WTC11 (cell line): ENCODE measurements at regions not wholly inside any gene's neighbourhood (a gene's known extent, or its start where the extent isn't known, plus 50 kb on each side); places are given as distances from the start of the nearest gene placed in this dataset.

Experiments used
- ATAC-seq: fragments of 200-7000 bp; cut with Tn5 transposase; 2 replicates; pipeline ENCODE4 v1.10.0; 2021; ENCODE audit warnings: mild to moderate bottlenecking, moderate library complexity
- CTCF ChIA-PET: fragments of 300-600 bp; sonication (Branson Sonifier 250); formaldehyde crosslinking; loops from one replicate; lab custom pipeline; 2021; ENCODE audit warnings: antibody characterized with exemption; lab: Charles Lee
- POLR2A ChIA-PET: fragments of 350-600 bp; sonication (Branson Sonifier 250); formaldehyde crosslinking; loops from one replicate; lab custom pipeline; 2021; ENCODE audit warnings: antibody characterized with exemption; lab: Charles Lee
- DNase-seq: peaks from one replicate; pipeline ENCODE4 v3.0.0; 2021; ENCODE audit warnings: low spot score
- H3K27ac Mint-ChIP-seq: 2 replicates; pipeline ENCODE4 v1.8.0; 2021; ENCODE audit warnings: mixed read lengths
- H3K27me3 Mint-ChIP-seq: 2 replicates; pipeline ENCODE4 v1.8.0; 2021; ENCODE audit warnings: low read depth, mild to moderate bottlenecking, moderate library complexity, mixed read lengths
- H3K36me3 Mint-ChIP-seq: 2 replicates; pipeline ENCODE4 v1.8.0; 2021; ENCODE audit warnings: mixed read lengths
- H3K4me1 Mint-ChIP-seq: 2 replicates; pipeline ENCODE4 v1.8.0; 2022; ENCODE audit warnings: mixed read lengths
- H3K4me3 Mint-ChIP-seq: 2 replicates; pipeline ENCODE4 v1.8.0; 2021; ENCODE audit warnings: mild to moderate bottlenecking, moderate library complexity, mixed read lengths
- H3K9me3 Mint-ChIP-seq: 2 replicates; pipeline ENCODE4 v1.8.0; 2021; ENCODE audit warnings: mixed read lengths
- ATF1 ChIP-seq: sonication (generic); formaldehyde crosslinking; IDR thresholded peaks from 2 replicates; pipeline ENCODE4 v1.8.1; 2023; ENCODE audit warnings: mild to moderate bottlenecking, moderate library complexity, missing genetic modification reagents
- ELF4 ChIP-seq: sonication (generic); formaldehyde crosslinking; IDR thresholded peaks from 2 replicates; pipeline ENCODE4 v1.8.1; 2022; ENCODE audit warnings: low read depth, mild to moderate bottlenecking, moderate library complexity, missing genetic modification reagents
- ERG ChIP-seq: fragments of 250-450 bp; sonication (Bioruptor Pico); IDR thresholded peaks from 2 replicates; pipeline ENCODE4 v1.8.0; 2021; ENCODE audit warnings: mild to moderate bottlenecking
- FOXJ3 ChIP-seq: sonication (generic); formaldehyde crosslinking; IDR thresholded peaks from 2 replicates; pipeline ENCODE4 v1.9.0; 2021; ENCODE audit warnings: missing genetic modification reagents, mild to moderate bottlenecking, borderline replicate concordance
- HMGA2 ChIP-seq: fragments of 250-450 bp; sonication (Bioruptor Pico); IDR thresholded peaks from 2 replicates; pipeline ENCODE4 v1.4.0; 2021; ENCODE audit warnings: mild to moderate bottlenecking, moderate library complexity
- JUN ChIP-seq: sonication (generic); formaldehyde crosslinking; IDR thresholded peaks from 2 replicates; pipeline ENCODE4 v1.8.0; 2023; ENCODE audit warnings: mild to moderate bottlenecking, missing genetic modification reagents
- PRDM15 ChIP-seq: sonication (generic); formaldehyde crosslinking; IDR thresholded peaks from 2 replicates; pipeline ENCODE4 v1.8.0; 2022; ENCODE audit warnings: missing genetic modification reagents
- RELA ChIP-seq: sonication (generic); formaldehyde crosslinking; IDR thresholded peaks from 2 replicates; pipeline ENCODE4 v1.8.1; 2022; ENCODE audit warnings: missing genetic modification reagents, mild to moderate bottlenecking, borderline replicate concordance
- SP1 ChIP-seq: sonication (generic); formaldehyde crosslinking; conservative IDR thresholded peaks from 2 replicates; pipeline ENCODE4 v1.8.1; 2022; ENCODE audit warnings: missing genetic modification reagents
- ZNF138 ChIP-seq: sonication (generic); formaldehyde crosslinking; conservative IDR thresholded peaks from 2 replicates; pipeline ENCODE4 v1.8.1; 2022; ENCODE audit warnings: mild to moderate bottlenecking, moderate library complexity, missing genetic modification reagents
- ZNF263 ChIP-seq: sonication (generic); formaldehyde crosslinking; IDR thresholded peaks from 2 replicates; pipeline ENCODE4 v1.8.1; 2022; ENCODE audit warnings: low read depth, mild to moderate bottlenecking, moderate library complexity, missing genetic modification reagents
- ZNF425 ChIP-seq: fragments of 250-450 bp; sonication (Bioruptor Pico); conservative IDR thresholded peaks from 2 replicates; pipeline ENCODE4 v1.9.0; 2021; ENCODE audit warnings: mild to moderate bottlenecking
- TF ChIP-seq, protein P1 (sequence below): sonication (generic); formaldehyde crosslinking; IDR thresholded peaks from 2 replicates; pipeline ENCODE4 v1.8.1; 2022; ENCODE audit warnings: low read depth, mild to moderate bottlenecking, moderate library complexity, missing genetic modification reagents, borderline replicate concordance
- TF ChIP-seq, protein P2 (sequence below): sonication (generic); formaldehyde crosslinking; IDR thresholded peaks from 2 replicates; pipeline ENCODE4 v1.8.1; 2023; ENCODE audit warnings: mild to moderate bottlenecking, missing genetic modification reagents, borderline replicate concordance

DNA sequence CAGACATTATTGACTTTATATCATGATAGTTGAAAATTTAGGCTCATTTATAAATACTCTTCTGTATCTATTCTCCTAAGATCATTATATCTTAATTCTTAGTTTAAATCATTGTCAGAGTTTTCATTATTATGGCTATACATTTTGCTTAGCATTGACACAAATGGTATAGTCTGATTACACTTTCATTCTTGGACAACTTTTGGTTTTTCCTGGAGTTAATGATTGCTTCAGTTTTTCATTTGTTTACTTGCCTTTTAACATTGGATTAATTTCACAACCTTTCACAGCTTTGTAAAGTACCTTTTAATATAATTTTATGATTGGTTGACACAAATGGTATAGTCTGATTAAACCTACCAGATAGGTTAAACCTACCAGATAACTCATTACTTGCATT lies 298.2 kb downstream of the DYSF start:
- Mint-ChIP-seq H3K27ac (no peak overlapping the region), H3K9me3 (peaks cover 13% of the 10 kb centered on the region), H3K36me3 (peaks cover 3% of the 10 kb centered on the region; the same call in 1 of the 2 replicates), H3K27me3 (no peaks in the 10 kb centered on the region), H3K4me1 (peaks cover 27% of the 10 kb centered on the region), H3K4me3 (no peak overlapping the region)
- no peak for DNase-seq
- CTCF ChIA-PET = no interaction called here
- no peak for ATAC-seq
- POLR2A ChIA-PET = no interaction called here
- TF ChIP-seq JUN (no peak), HMGA2 (CRISPR knock-in tag) (no peak), ZNF425 (CRISPR knock-in tag) (no peak), ZNF263 (CRISPR knock-in tag) (no peak), FOXJ3 (no peak), ERG (CRISPR knock-in tag) (no peak), ZNF138 (CRISPR knock-in tag) (no peak), PRDM15 (CRISPR knock-in tag) (no peak), ATF1 (CRISPR knock-in tag) (no peak)
- TF ChIP-seq, protein P1, sequence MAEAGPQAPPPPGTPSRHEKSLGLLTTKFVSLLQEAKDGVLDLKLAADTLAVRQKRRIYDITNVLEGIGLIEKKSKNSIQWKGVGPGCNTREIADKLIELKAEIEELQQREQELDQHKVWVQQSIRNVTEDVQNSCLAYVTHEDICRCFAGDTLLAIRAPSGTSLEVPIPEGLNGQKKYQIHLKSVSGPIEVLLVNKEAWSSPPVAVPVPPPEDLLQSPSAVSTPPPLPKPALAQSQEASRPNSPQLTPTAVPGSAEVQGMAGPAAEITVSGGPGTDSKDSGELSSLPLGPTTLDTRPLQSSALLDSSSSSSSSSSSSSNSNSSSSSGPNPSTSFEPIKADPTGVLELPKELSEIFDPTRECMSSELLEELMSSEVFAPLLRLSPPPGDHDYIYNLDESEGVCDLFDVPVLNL (CRISPR knock-in tag) = no peak

DNA sequence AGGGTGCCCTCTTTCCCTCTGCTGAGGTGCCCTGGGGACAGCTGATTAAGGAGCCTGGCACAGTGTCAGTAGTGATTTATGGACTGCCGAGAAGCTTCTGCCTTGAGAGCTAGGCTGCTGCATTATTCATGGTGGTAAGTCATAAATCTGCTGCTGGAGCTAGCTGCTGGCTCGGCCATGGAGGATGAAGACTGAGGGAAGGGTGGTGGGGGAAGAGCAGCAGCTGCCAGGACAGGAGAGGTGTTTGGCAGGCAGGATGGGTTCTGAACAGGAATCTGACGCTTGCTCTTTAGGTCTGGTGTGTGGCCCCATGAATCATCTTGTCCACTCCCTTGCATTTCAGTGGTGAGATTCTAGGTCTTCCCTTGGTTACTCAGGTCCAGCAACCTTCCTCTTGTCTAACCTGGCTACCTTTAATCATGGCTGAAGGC lies 296.3 kb downstream of the DYSF start:
- no peak overlapping the region for H3K27ac Mint-ChIP-seq
- peaks cover 3% of the 10 kb centered on the region; the same call in 1 of the 2 replicates for H3K36me3 Mint-ChIP-seq
- DNase-seq = no peak
- ChIA-PET POLR2A (no interaction called here), CTCF (no interaction called here)
- peaks cover 17% of the 10 kb centered on the region for H3K4me1 Mint-ChIP-seq
- no peak overlapping the region for H3K4me3 Mint-ChIP-seq
- peaks cover 13% of the 10 kb centered on the region for H3K9me3 Mint-ChIP-seq
- H3K27me3 Mint-ChIP-seq = no peaks in the 10 kb centered on the region
- TF ChIP-seq RELA (CRISPR knock-in tag) (no peak), SP1 (CRISPR knock-in tag) (no peak), ELF4 (CRISPR knock-in tag) (no peak)
- TF ChIP-seq, protein P2, sequence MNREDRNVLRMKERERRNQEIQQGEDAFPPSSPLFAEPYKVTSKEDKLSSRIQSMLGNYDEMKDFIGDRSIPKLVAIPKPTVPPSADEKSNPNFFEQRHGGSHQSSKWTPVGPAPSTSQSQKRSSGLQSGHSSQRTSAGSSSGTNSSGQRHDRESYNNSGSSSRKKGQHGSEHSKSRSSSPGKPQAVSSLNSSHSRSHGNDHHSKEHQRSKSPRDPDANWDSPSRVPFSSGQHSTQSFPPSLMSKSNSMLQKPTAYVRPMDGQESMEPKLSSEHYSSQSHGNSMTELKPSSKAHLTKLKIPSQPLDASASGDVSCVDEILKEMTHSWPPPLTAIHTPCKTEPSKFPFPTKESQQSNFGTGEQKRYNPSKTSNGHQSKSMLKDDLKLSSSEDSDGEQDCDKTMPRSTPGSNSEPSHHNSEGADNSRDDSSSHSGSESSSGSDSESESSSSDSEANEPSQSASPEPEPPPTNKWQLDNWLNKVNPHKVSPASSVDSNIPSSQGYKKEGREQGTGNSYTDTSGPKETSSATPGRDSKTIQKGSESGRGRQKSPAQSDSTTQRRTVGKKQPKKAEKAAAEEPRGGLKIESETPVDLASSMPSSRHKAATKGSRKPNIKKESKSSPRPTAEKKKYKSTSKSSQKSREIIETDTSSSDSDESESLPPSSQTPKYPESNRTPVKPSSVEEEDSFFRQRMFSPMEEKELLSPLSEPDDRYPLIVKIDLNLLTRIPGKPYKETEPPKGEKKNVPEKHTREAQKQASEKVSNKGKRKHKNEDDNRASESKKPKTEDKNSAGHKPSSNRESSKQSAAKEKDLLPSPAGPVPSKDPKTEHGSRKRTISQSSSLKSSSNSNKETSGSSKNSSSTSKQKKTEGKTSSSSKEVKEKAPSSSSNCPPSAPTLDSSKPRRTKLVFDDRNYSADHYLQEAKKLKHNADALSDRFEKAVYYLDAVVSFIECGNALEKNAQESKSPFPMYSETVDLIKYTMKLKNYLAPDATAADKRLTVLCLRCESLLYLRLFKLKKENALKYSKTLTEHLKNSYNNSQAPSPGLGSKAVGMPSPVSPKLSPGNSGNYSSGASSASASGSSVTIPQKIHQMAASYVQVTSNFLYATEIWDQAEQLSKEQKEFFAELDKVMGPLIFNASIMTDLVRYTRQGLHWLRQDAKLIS (CRISPR knock-in tag) = no peak
- TF ChIP-seq, all 79 proteins: peak for 0
- no peak for ATAC-seq
